RWPE2 (cell line): ENCODE measurements at regions not wholly inside any gene's neighbourhood (a gene's known extent, or its start where the extent isn't known, plus 50 kb on each side); places are given as distances from the start of the nearest gene placed in this dataset.

Experiments used
- ATAC-seq: fragments of 200-7000 bp; cut with Tn5 transposase; 3 replicates; pipeline ENCODE4 v1.9.1; 2021; ENCODE audit warnings: low read depth
- DNase-seq: peaks from one replicate; pipeline ENCODE4 v3.0.0-alpha.2; 2020; ENCODE audit warnings: low spot score
- H3K27ac ChIP-seq: fragments of 450-650 bp; 2 replicates; pipeline ENCODE4 v1.5.1; 2017; ENCODE audit warnings: mild to moderate bottlenecking; ENCODE audit not compliant: poor library complexity, severe bottlenecking
- H3K27me3 ChIP-seq: fragments of 250-450 bp; sonication (Bioruptor Pico); 2 replicates; pipeline ENCODE4 v1.5.1; 2021; ENCODE audit warnings: mild to moderate bottlenecking, moderate library complexity; ENCODE audit not compliant: insufficient read depth, poor library complexity, severe bottlenecking
- H3K36me3 ChIP-seq: fragments of 250-450 bp; sonication (Bioruptor Pico); 2 replicates; pipeline ENCODE4 v1.5.1; 2020; ENCODE audit warnings: low read depth, mild to moderate bottlenecking, moderate library complexity
- H3K4me1 ChIP-seq: fragments of 250-450 bp; sonication (Bioruptor Pico); 2 replicates; pipeline ENCODE4 v1.5.1; 2021; ENCODE audit warnings: mild to moderate bottlenecking, moderate library complexity; ENCODE audit not compliant: insufficient read depth, poor library complexity, severe bottlenecking
- H3K4me3 ChIP-seq: fragments of 250-450 bp; sonication (Bioruptor Pico); 2 replicates; pipeline ENCODE4 v1.5.1; 2021; ENCODE audit warnings: mild to moderate bottlenecking, moderate library complexity; ENCODE audit not compliant: severe bottlenecking
- H3K9me3 ChIP-seq: fragments of 250-450 bp; sonication (Bioruptor Pico); 2 replicates; pipeline ENCODE4 v1.5.1; 2021; ENCODE audit warnings: mild to moderate bottlenecking, moderate library complexity; ENCODE audit not compliant: severe bottlenecking
- CTCF ChIP-seq: fragments of 450-650 bp; IDR thresholded peaks from one replicate; pipeline ENCODE4 v1.5.1; 2017; ENCODE audit warnings: mild to moderate bottlenecking, moderate library complexity; ENCODE audit not compliant: poor library complexity, severe bottlenecking

GRCh38 chr20:53678990-53679596 lies 85.5 kb upstream of the ZNF217 start:
- Histone ChIP-seq H3K4me3 (no peak overlapping the region), H3K27me3 (no peaks in the 10 kb centered on the region), H3K4me1 (peaks cover 6% of the 10 kb centered on the region), H3K9me3 (no peaks in the 10 kb centered on the region), H3K36me3 (no peaks in the 10 kb centered on the region), H3K27ac (no peak overlapping the region)
- DNase-seq (no peak), ATAC-seq (no peak)
- no peak for TF ChIP-seq CTCF

GRCh38 chr20:53678315-53678989 lies 84.8 kb upstream of the ZNF217 start:
- peaks cover 6% of the 10 kb centered on the region for H3K4me1 ChIP-seq

GRCh38 chr20:53677447-53678314 lies 84.0 kb upstream of the ZNF217 start:
- DNase-seq (no peak), ATAC-seq (peak; percentile 19; the same call in 1 of the 3 replicates)
- H3K27me3 ChIP-seq = no peaks in the 10 kb centered on the region
- H3K4me1 ChIP-seq = peaks cover 6% of the 10 kb centered on the region
- H3K27ac ChIP-seq = no peak overlapping the region
- no peak overlapping the region for H3K4me3 ChIP-seq
- no peaks in the 10 kb centered on the region for H3K9me3 ChIP-seq
- TF ChIP-seq CTCF = no peak
- no peaks in the 10 kb centered on the region for H3K36me3 ChIP-seq

More at GRCh38 chr20:53678315-53678989, 84.8 kb upstream of the ZNF217 start:
- DNase-seq (no peak), ATAC-seq (no peak)
- H3K9me3 ChIP-seq = no peaks in the 10 kb centered on the region
- no peaks in the 10 kb centered on the region for H3K36me3 ChIP-seq
- H3K27me3 ChIP-seq = no peaks in the 10 kb centered on the region
- H3K4me3 ChIP-seq = no peak overlapping the region
- no peak for TF ChIP-seq CTCF
- H3K27ac ChIP-seq = no peak overlapping the region

GRCh38 chr20:53676987-53677386 lies 83.3 kb upstream of the ZNF217 start:
- no peak for ATAC-seq
- no peak overlapping the region for H3K4me3 ChIP-seq
- no peak for TF ChIP-seq CTCF
- no peaks in the 10 kb centered on the region for H3K9me3 ChIP-seq
- H3K4me1 ChIP-seq = peaks cover 6% of the 10 kb centered on the region
- no peak for DNase-seq
- H3K27ac ChIP-seq = no peak overlapping the region
- H3K36me3 ChIP-seq = no peaks in the 10 kb centered on the region
- H3K27me3 ChIP-seq = no peaks in the 10 kb centered on the region
